GM13976 (cell line): ENCODE measurements at regions not wholly inside any gene's neighbourhood (a gene's known extent, or its start where the extent isn't known, plus 50 kb on each side); places are given as distances from the start of the nearest gene placed in this dataset.

Experiments
- DNase-seq: peaks from one replicate; pipeline ENCODE4 v3.0.0; 2012; ENCODE audit warnings: low spot score
- in situ Hi-C: fragments of 300-500 bp; cut with MboI; formaldehyde crosslinking; loops from one replicate; pipeline ENCODE4 v1.12.0; 2022; ENCODE audit warnings: low sequenced_read_pairs, mixed read lengths, inconsistent platforms; ENCODE audit not compliant: unreplicated experiment
- TF ChIP-seq, protein P1 (sequence below): IDR thresholded peaks from 2 replicates; pipeline ENCODE4 v1.5.1; 2012; ENCODE audit warnings: borderline replicate concordance, mild to moderate bottlenecking; ENCODE audit not compliant: insufficient read depth; ENCODE audit errors: extremely low read depth, missing control alignments, control extremely low read depth

DNA sequence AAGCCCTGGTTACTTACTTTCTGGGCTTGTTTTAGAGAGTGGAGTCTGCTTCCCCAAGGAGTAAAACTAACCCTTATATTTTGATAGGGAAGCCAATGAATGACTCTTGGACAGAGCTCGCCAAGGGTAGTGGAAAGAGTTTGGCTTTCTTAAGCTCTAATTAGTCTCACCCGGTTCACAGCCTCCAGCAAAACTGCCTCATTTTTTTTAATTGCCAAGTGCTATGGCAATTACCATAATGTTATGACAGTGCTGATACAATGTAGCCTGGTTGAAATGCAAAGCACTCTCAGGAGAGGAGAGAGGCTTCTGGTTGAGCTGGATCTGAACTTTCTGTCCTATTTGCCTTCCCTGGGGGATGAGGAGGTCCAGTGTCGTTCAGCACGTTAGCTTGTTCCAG is 376.1 kb upstream of the CHRM2 start:
- no peak for DNase-seq
- in situ Hi-C loops = no loop called here
- TF ChIP-seq, protein P1, sequence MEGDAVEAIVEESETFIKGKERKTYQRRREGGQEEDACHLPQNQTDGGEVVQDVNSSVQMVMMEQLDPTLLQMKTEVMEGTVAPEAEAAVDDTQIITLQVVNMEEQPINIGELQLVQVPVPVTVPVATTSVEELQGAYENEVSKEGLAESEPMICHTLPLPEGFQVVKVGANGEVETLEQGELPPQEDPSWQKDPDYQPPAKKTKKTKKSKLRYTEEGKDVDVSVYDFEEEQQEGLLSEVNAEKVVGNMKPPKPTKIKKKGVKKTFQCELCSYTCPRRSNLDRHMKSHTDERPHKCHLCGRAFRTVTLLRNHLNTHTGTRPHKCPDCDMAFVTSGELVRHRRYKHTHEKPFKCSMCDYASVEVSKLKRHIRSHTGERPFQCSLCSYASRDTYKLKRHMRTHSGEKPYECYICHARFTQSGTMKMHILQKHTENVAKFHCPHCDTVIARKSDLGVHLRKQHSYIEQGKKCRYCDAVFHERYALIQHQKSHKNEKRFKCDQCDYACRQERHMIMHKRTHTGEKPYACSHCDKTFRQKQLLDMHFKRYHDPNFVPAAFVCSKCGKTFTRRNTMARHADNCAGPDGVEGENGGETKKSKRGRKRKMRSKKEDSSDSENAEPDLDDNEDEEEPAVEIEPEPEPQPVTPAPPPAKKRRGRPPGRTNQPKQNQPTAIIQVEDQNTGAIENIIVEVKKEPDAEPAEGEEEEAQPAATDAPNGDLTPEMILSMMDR = no peak

DNA sequence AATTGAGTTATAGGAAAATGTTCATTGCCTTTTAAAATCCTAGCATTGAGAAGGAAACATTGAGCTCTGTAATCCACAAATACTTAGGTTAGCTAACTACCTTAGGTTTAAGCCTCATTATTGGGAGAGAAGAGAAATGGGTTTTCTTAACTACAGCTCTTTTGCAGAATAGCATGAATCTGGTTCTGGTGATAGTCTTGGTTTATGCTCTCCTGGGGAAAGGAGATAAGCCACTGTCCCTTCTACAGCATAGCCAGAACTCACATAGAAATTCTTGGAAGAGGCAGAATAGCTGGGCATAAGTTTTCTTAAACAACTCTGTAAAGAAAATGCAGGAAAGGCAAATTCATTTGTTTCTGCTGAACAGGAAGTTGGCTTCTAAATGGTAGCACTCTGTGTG is 378.6 kb upstream of the CHRM2 start:
- DNase-seq = no peak
- in situ Hi-C loops = no loop called here
- TF ChIP-seq, protein P1 = no peak

DNA sequence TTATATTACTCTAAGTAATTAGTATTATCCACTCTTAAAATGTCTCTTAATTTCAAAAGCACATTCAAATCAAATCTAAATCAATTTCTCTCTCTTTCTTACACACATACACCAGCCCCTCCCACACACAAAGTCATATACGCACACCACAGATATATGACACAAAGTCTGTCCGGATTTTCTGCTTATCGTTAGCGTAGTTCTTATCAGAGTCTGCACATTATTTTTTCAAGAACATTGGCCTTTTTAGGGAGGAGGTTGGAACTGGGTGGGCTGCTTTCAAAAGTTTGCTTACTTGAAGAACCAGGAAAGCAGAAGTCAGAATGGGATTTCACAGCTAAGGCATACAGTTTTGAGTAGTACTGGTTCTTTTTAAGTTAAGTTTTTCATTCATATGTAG is 387.6 kb upstream of the CHRM2 start:
- DNase-seq = no peak
- TF ChIP-seq, protein P1 = no peak
- in situ Hi-C loops = no loop called here

DNA sequence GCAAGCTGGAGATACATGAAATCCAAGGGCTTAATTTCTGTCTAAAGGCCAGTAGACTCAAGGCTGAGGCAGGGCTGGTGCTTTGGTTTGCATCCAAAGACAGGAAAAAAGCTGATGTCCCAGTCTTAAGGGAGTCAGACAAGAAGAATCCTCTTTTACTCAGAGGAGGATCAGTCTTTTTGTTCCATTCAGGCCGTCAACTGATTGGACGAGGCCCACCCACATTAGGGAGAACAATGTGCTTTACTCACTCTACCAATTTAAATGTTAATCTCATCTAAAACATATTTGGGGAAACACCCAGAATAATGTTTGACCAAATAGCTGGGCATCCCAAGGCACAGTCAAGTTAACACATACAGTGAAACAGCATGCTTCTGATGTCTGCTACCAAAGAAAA is 388.5 kb upstream of the CHRM2 start:
- in situ Hi-C loops = no loop called here
- no peak for DNase-seq
- TF ChIP-seq, protein P1 = no peak

DNA sequence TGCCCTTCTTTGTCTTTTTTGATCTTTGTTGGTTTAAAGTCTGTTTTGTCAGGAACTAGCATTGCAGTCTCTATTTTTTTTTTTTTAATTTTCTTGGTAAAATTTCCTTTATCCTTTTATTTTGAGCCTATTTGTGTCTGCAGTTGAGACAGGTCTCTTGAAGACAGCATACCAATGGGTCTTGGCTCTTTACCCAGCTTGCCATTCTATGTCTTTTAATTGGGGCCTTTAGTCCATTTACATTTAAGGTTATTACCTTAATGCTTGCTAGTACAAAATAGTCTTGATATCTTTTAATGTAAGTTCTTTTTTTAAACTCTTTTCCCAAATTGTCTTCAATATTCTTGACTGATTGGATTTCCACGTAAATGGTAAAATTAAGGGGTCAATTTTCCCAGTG is 398.3 kb upstream of the CHRM2 start:
- no peak for DNase-seq
- TF ChIP-seq, protein P1 = no peak
- in situ Hi-C loops = no loop called here

DNA sequence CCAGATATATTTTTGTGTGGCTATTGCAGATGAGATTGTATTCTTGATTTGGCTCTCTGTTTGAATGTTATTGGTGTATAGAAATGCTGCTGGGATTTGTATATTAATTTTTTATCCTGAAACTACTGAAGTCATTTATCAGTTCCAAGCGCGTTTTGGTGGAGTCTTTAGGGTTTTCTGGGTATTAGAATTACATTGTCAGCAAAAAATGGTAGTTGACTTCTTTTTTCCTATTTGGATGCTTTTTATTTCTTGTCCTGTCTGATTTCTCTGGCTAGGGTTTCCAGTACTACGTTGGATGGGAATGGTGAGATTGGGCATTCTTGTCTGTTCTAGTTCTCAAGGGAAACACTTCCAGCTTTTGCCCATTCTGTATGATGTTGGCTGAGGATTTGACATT is 415.5 kb upstream of the CHRM2 start:
- no peak for DNase-seq
- in situ Hi-C loops = no loop called here
- TF ChIP-seq, protein P1 = no peak

DNA sequence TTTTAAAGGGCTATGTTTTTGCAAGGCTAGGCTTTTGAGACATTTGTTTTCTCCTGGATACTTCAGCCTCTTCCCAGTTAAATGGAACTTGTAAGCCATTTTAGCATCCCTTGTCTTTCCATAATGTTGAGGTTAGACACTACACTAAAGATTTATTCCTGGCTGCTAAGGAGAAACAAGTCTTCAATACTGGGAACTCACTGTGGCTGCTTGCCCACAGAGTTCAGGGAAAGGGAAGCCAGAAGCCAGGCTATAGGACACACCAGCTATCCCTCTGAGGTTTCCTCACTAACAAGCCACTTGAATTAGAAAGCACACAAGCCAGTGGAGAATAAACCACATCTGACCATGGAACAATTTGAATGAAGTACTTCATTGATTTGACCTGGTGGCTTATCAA is 421.7 kb upstream of the CHRM2 start:
- DNase-seq = no peak
- TF ChIP-seq, protein P1 = no peak
- in situ Hi-C loops = no loop called here
